ENCODE measurements at regions not wholly inside any gene's neighbourhood (a gene's known extent, or its start where the extent isn't known, plus 50 kb on each side); places are given as distances from the start of the nearest gene placed in this dataset.
"Not testable (repeated sequence)": the region's sequence is repeated elsewhere in the genome, so short reads cannot be mapped to it uniquely, and the experiment has no call there.

DNA sequence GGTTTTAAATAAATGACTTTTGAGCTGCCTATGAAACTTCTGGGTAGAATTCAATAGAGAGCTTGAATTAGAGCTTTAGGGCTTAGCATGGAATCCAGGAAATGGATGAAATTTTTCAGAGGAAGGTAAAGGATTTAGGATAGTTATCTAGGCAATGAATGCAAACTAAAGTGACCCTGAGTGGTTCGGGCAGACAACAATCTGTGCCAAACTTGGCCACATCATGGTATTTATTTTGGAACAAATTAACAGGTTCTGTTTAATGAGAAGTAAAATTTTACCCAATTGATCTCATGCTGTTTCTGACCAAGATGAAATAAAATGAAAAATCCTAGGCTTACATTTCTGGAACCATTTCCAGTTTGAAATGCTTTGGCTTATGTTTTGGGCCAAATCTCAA lies 934.4 kb downstream of the MAT2B start:
- no peak for DNase-seq (ENCODE audit: extremely low read depth in 1 of 2, low read depth in 1 of 2)

DNA sequence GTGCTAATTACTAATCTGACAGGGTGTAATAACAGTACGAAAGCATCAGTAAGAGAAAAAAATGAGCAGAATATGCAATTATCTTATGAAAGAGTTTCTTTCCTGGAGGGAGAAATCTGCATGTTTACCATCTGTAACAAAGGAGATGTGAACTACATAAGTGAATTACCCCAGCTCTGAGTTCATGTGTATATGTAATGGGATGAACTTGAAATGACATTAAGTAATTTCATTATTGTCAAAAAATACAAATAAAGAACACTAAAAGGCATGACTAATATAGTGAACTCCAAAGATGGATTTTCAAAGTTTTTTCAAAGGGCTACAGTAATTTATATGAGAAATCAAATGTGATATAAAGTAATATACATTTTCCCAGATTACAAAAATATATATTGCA lies 944.0 kb downstream of the MAT2B start:
- no peak for DNase-seq (ENCODE audit: extremely low read depth in 1 of 2, low read depth in 1 of 2)

DNA sequence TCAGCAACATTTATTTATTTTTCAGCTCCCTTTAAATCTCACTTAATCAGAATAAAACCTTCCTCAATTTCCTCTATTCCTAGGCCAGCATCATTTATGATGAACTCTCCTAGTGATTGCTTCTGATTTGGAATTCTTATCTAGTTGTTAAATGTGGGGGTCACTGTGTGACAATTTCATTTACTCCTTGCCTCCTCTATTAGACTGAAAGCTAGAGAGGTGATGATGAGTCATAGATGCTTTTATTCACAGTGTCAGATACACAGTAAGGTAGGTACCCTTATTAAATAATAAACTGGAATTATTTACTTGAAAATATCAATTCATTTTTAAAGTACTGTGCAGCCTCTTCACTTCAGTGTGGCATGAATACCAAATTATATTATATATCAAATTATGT lies 960.6 kb downstream of the MAT2B start:
- no peak for DNase-seq (ENCODE audit: extremely low read depth in 1 of 2, low read depth in 1 of 2)

DNA sequence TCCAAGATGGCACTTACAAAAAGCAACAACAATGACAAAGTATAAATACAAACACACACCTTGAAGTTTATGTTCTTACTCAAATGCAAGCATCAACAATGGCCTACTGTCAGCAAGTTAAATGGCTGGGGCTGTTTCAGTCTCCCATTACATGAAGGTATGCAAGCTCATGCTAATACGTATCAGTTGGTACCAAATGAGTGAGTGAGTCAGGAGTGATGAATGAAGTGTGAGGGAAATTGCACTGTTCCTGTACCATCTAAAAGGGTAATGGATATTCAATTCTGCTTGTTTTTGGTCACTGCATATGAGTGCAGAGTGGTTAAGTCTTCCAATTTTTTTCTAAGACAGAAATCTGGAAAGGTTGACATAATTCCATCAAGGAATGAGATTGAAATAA lies 964.9 kb downstream of the MAT2B start:
- DNase-seq (ENCODE audit: extremely low read depth in 1 of 2, low read depth in 1 of 2), result no peak

DNA sequence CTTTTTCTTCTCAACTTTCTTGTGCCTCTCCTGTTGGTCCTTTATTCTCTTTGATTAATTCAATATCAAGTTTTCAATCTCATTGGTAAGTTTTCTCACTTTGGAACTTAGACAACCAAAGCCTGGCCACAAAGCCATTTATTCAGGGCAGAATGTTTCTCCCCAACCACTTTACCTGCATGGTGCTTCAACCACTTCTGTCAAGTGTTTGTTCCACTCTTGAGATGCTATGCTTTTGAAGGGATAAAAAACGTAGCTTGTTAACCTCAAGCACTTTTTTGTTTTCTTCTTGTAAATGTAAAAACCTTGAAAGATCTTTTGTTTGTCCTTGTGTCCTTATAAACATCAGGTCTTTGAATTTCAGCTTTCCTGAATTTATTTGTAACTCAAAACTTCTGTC lies 966.7 kb downstream of the MAT2B start:
- DNase-seq (ENCODE audit: extremely low read depth in 1 of 2, low read depth in 1 of 2), result no peak

DNA sequence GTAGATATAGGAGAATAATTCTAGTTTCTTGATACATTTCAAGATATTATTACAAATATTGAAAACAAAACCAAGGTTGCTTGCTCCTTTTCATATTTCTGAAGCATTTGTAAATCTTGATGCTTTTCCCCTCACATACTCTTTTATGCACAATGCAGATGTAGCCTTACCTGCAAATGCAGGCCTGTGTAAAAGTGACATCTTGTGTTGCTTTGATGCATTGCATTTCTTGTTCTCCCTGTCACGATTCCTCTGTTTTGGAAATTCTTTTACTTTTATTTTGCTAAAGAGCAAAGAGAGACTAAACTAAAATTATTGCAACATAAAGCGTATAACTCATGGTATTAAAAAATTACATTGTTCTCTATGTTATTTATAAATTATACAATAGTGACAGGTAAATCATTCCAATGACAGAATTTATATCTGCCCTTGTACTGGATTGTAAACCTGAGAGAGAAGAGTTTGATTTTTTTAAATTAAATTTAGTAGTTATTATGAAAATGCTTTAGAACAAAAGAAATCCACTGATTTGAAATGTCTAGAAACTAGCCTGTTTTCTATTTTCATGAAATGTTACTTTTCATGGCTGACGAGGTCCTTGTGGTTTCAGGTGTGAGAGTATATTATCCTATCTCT lies 970.0 kb downstream of the MAT2B start:
- DNase-seq (ENCODE audit: extremely low read depth in 1 of 2, low read depth in 1 of 2), result no peak

DNA sequence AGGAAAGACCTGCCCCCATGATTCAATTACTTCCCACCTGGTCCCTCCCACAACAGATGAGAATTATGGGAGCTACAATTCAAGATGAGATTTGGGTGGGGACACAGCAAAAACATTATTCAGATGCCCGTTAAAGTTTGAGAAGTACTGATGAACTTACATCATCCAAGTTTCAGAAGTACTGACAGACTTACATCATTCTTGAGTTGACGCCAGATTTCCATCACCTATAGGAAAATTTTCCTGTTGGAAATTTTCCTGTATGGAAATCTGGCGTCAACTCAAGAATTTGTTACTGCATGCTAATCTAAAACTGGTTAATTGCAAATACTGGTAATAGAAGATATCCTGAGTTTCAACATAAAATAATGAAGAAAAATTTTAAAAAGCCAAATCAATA lies 975.9 kb downstream of the MAT2B start:
- DNase-seq (ENCODE audit: extremely low read depth in 1 of 2, low read depth in 1 of 2), result no peak

DNA sequence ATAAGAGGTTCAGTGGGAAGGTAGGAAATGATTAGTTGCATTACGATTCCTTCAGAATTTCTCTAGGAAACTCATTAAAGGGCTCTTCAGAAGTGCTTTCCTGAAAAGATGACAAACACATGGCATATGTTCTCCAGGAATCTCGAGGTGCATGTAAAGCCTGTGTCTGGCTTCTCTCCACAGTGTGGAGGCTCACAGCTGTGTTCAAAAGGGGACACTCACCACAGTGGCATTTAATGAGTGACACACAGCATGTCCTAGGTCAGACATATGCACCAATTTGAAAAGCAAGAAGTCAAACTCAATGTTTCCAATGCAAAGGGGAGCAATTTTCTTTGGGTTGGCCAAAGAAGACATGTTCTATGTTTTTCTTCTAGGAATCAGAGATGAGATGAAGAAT lies 976.9 kb downstream of the MAT2B start:
- DNase-seq (ENCODE audit: extremely low read depth in 1 of 2, low read depth in 1 of 2), result no peak

DNA sequence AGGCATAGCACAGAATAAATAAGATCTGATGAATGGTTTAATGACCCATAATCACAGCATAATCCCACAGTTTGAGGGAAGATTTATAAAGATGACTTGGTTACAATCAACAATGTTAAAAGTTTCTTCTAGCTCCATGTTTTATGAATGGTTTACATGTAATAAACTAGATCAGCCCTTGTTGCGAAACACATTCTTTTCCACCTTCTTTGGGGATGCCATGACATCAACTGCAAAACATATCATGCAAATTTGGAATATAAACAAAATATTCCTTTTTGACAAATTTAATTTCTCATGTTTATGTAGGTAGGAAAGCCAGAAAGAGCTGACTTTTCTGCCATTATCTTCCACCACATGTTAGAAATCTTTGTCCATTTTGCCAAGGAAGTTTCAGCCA lies 979.5 kb downstream of the MAT2B start:
- no peak for DNase-seq (ENCODE audit: extremely low read depth in 1 of 2, low read depth in 1 of 2)

DNA sequence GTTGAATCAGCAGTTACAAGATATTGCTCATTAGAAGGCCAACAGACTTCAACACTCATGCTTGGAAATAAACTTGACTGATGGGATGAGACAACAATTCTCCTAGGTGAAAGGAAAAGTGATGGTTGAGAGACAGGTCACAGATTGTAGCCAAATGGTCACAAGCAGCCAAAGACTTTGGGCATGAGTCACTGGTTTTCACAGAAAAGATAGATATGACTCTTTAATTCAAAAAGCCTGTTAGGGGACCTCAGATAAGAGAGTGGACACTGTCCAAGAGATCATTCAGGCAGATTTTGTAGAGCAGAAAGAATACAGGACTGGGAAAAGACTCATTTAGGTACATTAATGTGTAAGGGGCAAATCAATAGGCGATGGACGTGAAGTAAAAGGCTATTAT lies 982.5 kb downstream of the MAT2B start:
- no peak for DNase-seq (ENCODE audit: extremely low read depth in 1 of 2, low read depth in 1 of 2)

DNA sequence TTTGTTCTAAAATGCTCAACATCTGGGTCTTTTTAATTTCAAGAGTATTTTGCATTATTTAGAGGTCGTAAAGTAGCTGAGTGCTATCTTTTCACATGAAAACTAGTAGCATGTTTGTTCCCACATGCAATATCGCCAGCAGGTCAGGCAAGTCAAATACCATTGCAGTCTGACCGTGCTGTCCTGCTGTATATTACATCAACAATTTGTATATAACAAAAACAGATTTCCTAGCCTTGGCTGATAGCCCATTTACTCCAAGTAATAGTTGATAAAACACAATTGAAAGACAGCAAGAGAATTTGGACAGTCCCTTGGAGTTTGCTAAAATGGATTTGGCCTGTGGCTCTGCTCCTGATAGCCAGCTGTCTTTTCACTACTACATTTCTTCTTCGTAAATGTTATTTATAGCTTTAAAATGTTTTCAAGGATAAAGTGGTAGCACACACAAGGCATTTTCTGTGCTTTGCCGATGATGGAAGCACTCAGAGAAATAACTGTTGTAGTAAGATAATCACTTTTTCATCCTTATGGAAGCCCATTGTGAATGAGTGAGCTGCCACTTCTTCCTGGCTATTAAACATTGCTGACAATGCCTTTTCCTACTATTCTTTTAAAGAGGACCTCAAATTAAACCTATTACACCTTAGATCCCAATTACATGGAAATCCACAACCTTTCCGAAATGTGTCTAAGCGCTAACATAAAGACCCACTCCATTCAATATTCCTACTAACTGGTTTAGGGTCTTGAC lies 992.1 kb downstream of the MAT2B start:
- DNase-seq (ENCODE audit: extremely low read depth in 1 of 2, low read depth in 1 of 2), result no peak

DNA sequence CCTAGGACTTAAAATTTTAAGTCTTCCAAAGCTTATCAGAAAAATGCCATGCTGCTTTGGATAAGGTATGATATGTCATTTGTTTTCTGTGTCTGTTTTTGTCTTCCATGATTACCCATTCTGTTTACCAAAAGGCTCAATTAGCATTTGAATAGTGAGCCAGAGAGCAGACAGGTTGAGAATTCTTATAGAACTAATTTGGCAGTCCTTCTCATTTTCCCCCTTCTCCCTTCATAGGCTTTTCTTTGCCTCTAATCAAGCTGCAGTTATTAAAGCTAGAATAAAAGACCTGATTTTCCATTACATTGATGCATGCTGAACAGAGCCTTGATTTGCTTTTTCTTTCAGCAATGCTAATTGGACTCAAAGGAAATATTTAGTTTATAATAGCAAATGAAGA lies 993.0 kb downstream of the MAT2B start:
- DNase-seq (ENCODE audit: extremely low read depth in 1 of 2, low read depth in 1 of 2), result no peak

DNA sequence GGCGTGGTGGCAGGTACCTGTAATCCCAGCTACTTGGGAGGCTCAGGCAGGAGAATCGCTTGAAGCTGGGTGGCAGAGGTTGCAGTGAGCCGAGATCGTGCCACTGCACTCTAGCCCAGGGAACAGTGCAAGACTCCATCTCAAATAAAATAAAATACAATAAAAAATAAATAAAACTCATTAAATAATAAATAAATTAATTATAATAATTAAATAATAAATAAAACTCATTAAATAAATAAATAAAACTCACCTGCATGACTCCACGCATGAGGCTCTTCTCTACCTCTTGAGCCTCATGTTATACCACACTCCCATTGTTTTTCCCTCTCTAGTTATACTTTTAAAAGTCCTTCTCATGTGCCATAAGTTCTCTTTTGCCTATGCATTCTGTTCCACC lies 995.4 kb downstream of the MAT2B start:
- DNase-seq (ENCODE audit: extremely low read depth in 1 of 2, low read depth in 1 of 2), result no peak

DNA sequence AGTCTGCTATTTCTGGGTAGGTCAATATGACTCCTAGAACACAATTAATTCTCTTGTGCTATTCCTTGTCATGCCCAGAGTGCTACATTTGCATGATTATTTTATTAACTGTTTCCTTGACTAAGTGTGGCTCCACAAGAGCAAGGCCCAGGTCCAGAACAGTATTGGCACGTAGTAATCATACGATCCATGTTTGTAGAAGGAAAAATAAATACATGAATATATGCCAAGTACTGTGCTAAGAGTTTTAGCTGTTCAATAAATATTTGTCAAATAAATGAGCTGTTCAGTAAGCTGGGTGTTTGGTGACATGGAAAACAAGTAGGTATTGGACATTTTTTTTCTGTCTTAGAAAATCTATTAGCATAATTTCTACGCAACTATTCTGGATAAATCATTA lies 995.9 kb downstream of the MAT2B start:
- DNase-seq (ENCODE audit: extremely low read depth in 1 of 2, low read depth in 1 of 2), result no peak

DNA sequence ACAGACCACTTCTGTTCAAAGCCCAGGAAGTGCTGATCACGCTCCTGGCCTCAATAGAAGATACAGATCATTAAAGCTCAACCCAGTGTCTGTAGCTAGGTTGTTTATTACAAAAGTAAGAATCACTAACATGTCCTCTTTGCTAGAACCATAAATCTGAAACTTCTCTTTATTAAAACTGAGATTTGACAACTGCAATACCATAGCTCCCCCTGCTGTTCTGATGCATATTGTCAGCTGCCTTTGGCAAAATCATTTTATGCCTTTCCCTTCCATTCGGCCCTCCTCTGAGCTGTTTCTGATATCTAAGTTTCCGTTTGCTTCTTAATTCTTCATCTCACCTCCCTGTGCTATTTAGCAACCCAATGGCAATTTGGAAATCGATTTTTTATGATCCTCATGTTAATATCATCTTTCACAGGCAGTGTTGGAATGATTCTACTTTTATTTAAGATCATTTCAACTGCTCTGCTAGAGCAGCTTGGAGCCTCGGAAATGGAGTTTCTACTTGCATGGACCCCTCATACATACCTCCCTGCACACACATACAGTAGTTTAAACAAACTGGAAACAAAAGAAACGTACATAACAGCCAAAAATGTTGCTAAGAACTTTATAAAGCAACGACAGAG lies 998.8 kb downstream of the MAT2B start:
- no peak for DNase-seq (ENCODE audit: extremely low read depth in 1 of 2, low read depth in 1 of 2)

DNA sequence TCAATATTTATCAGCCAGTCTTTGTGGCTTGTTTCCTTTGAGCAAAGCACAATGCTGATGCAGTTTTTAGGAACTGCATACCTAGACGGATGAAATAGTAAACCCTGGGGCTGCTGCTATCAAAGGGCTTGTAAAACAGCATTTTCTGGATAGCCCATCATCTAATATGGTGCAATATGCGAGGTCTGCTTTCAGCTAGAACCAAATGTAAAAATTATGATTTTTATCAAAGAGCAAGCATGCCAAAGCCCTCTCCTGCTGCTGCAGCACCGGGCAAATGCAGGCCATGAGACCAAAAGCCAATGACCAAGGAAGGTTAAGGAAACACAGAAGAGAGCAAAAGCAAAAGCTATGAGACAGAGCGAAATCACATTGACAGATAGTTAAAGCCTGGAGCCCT lies 1000.4 kb downstream of the MAT2B start:
- no peak for DNase-seq (ENCODE audit: extremely low read depth in 1 of 2, low read depth in 1 of 2)

DNA sequence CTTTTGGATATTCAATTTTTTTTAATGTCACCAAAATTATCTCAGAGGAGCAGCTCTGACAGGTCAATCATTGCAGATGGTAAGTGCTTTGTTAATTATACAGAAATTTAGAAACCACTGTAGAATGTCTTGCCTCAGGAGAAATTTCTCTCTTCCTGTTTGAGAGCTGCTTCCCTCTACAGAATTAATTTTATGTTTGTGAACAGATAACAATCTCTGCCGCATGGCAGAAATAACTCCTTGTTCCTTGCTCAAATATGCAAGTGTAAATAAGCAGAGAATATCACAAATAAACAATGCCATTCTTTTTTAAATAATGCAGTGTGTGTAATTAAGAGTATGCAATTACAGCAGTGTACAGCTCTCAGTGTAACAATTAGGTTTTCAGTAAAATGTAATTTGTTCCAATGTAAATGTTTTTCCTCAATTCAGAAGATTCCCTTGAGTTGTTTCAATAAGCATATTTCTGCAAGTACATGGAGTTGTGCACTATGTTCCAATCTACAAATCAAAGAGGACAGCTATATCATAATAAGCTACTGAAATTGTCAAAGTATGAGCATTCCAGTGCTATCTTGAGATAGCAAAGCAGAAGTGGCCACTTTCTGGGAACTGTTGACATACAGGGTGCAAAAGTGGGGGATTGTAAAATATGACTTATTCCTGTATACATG lies 1012.8 kb downstream of the MAT2B start:
- DNase-seq (ENCODE audit: extremely low read depth in 1 of 2, low read depth in 1 of 2), result no peak

DNA sequence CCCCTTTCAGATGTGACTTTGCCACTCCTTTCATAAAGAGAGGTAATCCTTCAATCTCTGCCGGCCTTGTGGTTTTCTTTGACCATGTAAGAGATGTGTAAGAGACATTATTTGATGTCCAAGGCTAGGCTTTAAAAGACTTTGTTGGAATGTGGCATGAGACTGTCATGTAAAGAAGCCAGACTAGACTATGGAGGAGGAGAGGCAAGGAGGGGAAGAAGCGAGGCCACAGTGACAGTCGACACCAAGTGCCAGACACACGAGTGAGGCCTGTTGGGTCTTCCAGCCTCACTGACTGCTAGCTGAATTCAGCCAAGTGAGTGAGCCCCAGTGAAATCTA lies 1013.3 kb downstream of the MAT2B start:
- DNase-seq (ENCODE audit: extremely low read depth in 1 of 2, low read depth in 1 of 2), result no peak

DNA sequence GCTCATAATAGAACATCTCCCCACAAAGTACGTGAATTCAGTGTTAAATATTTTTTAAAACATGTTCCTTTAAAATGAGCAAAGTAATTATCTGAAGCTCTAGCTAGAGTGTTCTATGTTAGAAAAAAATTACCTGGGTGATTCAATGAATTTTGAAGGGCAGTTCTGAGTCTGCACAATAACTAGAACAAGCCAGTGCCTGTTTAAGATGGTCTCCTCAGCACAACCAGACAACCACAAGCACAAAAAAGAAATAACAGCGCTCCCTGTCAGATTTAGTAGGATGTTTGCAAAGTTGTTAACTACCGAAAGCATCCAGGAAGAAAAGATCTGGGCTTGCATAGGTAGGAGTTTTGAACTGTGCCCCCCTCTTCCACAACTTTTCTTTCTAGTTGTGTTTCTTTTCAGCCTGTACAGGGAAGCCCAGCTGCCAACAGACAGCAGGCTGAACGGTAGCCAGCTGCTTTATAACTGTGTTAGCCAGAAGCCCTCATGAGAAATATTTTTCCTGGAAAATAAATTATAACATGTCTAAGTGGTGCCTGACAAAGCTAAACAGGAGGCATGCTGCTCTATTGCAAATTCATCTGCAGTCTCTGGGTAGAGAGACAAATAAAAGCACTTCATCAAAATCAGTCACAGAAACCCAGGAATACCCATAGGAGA lies 1026.9 kb downstream of the MAT2B start:
- no peak for DNase-seq (ENCODE audit: extremely low read depth in 1 of 2, low read depth in 1 of 2)

DNA sequence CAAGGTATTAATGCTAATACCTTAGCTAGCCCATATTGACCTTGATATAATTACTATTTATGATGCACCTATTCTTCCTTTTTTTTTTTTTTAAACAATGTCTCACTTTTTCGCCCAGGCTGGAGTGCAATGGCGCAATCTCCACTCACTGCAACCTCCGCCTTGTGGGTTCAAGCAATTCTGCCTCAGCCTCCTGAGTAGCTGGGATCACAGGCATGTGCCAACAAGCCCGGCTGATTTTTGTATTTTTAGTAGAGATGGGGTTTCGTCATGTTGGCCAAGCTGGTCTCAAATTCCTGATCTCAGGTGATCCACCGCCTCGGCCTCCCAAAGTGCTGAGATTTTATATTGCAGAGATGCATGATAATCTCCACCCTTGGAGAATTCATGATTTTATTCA lies 1028.0 kb downstream of the MAT2B start:
- not testable (repeated sequence) for DNase-seq (ENCODE audit: extremely low read depth in 1 of 2, low read depth in 1 of 2)

DNA sequence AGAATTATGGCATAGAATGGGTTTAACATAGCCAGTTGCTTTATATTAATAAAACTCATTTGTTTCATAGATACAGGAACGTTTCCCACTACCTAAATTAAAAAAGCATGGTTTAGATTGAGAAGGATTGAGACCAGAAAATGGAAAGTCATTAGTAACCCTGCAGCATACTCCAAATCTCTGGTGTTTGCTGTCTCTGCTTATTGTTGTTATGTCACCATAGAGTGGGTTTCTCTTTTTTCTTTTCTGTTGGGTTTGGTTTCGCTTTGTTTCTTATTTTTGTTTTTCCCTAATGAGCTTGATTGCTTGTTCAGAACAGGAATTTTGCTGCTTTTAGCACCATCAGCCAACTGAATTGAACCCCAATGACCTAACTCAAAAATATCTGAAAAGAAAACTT lies 1034.8 kb downstream of the MAT2B start:
- no peak for DNase-seq (ENCODE audit: extremely low read depth in 1 of 2, low read depth in 1 of 2)
